Uterus (tissue), 2 donors: ENCODE measurements at regions not wholly inside any gene's neighbourhood (a gene's known extent, or its start where the extent isn't known, plus 50 kb on each side); places are given as distances from the start of the nearest gene placed in this dataset.

ENCODE experiments used
- POLR2A ChIP-seq, 2 donors: fragments of 450-650 bp; IDR thresholded peaks; one replicate each; pipeline ENCODE4 v1.6.1; 2016; ENCODE audit warnings: antibody characterized with exemption in 2 of 2, mild to moderate bottlenecking in 1 of 2, moderate library complexity in 1 of 2
- TF ChIP-seq, protein P1 (sequence below), 4 experiments: fragments of 200-600 bp in 2 of 4; fragments of 450-650 bp in 2 of 4; sonication (generic) in 2 of 4; IDR thresholded peaks; one replicate each; pipeline ENCODE4 v1.5.1; 2016 to 2019; ENCODE audit warnings: antibody characterized with exemption in 4 of 4, mild to moderate bottlenecking in 2 of 4, moderate library complexity in 1 of 4

DNA sequence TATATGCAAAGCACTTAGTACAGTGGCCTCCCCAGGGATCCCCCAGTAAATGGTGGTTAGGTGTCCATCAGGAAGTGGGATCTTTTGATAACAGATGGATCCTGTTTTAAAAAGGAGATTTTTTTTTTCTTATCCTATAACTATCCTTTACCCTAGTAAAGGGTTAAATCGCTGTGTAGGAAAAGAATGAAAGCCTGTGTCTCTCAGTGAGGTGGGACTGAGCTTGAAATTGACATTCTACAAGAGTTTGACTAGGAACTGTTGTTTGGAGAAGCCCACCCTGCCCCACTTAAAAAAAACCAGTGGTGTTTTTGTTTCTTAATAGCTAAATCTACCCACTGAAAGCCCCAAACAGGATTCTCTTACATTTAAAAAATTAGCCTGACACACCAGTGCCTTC lies 112.2 kb upstream of the EGLN3 start:
- TF ChIP-seq POLR2A (IDR thresholded peaks at IDR 0.05), result no peak
- TF ChIP-seq, protein P1, sequence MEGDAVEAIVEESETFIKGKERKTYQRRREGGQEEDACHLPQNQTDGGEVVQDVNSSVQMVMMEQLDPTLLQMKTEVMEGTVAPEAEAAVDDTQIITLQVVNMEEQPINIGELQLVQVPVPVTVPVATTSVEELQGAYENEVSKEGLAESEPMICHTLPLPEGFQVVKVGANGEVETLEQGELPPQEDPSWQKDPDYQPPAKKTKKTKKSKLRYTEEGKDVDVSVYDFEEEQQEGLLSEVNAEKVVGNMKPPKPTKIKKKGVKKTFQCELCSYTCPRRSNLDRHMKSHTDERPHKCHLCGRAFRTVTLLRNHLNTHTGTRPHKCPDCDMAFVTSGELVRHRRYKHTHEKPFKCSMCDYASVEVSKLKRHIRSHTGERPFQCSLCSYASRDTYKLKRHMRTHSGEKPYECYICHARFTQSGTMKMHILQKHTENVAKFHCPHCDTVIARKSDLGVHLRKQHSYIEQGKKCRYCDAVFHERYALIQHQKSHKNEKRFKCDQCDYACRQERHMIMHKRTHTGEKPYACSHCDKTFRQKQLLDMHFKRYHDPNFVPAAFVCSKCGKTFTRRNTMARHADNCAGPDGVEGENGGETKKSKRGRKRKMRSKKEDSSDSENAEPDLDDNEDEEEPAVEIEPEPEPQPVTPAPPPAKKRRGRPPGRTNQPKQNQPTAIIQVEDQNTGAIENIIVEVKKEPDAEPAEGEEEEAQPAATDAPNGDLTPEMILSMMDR (IDR thresholded peaks at IDR 0.05), result no peak
